HG02943 (cell line): ENCODE measurements at regions not wholly inside any gene's neighbourhood (a gene's known extent, or its start where the extent isn't known, plus 50 kb on each side); places are given as distances from the start of the nearest gene placed in this dataset.
"Not testable (repeated sequence)": the region's sequence is repeated elsewhere in the genome, so short reads cannot be mapped to it uniquely, and the experiment has no call there.

Experiments used
- ATAC-seq: cut with Tn5 transposase; IDR thresholded peaks from one replicate; pipeline ENCODE4 v1.9.1; 2021; ENCODE audit warnings: mild to moderate bottlenecking, low read depth, moderate library complexity; ENCODE audit not compliant: unreplicated experiment

DNA sequence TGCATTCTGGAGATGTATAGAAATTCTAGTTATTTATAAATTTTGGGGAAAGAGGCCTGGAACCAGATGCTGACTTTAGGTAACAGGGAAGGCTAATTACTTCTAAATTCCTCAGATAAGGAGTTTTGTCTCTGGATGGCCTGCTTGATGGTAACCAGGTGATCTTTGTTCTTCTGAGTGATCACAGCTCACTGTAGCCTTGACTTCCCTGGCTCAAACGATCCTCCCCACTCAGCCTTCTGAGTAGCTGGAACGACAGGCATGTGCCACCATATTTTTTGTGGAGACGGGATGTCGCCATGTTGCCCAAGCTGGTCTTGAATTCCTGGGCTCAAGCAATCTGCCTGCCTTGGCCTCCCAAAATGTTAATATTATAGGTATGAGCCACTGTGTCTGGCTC is 54.4 kb upstream of the MSH6 start:
- no peak for ATAC-seq

DNA sequence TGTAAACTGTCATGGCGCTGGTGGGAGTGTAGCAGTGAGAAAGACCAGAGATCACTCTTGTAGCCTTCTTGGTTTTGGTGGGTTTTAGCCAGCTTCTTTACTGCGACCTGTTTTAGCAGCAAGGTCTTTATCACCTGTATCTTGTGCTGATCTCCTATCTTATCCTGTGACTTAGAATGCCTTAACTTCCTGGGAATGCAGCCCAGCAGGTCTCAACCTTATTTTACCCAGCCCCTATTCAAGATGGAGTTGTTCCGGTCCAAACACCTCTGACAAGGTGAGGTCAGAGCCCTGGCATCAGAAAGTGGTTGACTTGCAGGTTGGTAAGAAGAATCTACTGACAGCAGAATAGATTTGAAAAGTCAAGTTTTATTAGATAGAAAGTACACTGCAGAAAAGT is 55.0 kb upstream of the MSH6 start:
- ATAC-seq = no peak

DNA sequence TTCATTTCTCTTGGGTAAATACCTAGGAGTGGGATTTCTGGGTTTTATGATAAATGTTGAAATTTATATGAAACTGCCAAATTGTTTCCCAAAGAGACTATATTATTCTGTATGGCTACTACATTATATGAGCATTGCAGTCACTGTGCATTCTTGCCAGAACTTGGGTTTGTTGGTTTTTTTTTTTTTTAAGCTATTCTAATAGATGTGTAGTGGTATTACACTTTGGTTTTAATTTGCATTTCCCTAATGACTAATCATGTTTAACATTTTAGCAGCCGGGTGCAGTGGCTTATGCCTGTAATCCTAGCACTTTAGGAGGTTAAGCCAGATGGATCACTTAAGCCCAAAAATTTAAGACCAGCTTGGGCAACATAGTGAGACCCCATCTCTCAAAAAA is 56.0 kb upstream of the MSH6 start:
- not testable (repeated sequence) for ATAC-seq

DNA sequence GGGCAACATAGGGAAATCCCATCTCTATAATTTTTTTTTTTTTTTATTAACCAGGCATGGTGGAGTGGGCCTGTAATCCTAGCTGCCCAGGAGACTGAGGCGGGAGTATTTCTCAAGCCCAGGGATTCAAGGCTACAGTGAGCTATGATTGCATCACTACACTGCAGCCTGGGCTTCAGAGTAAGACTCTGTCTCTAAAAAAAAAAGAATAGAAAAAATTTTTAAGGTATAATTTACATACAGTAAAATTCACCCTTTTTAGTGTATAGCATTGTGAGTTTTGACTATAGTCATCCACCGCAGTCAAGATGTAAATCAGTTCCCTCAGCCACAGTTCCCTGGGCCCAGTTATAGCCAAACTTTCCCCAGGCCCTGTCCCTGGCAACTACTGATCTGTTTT is 57.1 kb upstream of the MSH6 start:
- ATAC-seq = no peak

DNA sequence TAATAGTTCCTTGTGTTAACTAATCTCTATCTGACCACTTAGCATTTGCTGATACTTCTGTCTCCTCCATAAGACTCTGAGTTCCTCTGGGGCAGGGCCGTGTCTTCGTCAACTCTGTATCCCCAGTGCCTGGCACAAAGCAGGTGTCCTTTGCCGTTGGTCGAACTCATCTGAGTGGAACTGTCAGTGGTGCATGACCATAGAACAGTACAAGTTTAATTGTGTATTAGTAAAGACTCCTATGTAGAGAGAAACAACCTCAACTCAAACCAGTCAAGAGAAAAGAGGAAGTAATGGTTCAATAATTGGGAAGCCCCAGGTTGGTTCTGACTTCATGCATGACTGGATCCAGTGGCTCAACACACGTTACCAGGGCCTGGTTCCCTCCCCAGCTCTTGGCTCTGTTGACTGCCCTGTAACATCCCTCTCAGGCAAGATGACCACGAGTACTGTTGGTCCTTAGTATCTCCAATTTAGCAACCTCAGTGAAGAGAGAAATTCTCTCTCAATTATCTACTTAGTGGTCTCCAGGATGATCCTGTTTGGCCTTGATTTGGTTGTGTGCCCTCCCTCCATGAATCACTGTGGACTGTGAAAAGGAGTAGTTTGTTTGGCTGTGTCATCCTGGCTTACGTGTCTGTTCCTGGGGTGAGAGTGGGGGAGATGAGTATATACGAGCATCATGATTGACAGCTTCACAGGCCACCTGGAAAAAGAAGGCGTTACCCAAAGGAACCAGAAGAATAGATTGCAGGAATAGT is 58.5 kb upstream of the MSH6 start:
- peak; percentile 87 for ATAC-seq

DNA sequence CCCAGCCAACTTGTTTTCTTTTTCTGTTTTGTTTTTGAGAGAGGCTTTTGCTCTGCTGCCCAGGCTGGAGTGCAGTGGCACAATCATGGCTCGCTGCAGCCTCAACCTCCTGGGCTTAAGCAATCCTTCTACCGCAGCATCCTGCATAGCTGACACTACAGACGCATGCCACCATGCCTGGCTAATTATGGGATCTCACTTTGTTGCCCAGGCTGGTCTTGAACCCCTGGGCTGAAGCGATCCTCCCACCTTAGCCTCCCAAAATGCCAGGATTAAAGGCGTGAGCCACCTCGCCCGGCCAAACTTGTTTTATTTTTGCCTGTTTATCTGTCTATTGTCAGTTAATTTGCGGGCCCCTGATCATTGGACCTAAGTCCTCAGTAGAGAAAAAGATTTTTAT is 61.6 kb upstream of the MSH6 start:
- ATAC-seq = no peak

DNA sequence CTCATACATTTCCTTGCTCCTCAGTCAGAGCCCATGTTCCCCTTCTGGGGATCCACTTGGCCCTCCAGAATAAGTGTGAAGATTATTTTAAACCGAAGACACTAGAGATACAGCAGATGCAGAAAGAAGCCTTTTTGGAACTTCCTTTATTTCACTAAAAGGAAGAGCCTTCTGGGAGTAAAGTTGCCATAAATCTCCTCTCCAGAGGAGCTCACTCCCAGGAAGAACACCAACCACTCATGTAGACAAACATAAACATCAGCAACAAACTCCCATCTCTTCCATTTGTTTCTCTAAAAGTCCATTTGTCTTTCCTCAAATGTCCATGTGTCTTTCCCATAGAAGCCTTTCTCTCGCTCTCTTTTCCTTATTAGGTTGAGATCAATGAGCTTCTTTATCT is 62.4 kb upstream of the MSH6 start:
- no peak for ATAC-seq

DNA sequence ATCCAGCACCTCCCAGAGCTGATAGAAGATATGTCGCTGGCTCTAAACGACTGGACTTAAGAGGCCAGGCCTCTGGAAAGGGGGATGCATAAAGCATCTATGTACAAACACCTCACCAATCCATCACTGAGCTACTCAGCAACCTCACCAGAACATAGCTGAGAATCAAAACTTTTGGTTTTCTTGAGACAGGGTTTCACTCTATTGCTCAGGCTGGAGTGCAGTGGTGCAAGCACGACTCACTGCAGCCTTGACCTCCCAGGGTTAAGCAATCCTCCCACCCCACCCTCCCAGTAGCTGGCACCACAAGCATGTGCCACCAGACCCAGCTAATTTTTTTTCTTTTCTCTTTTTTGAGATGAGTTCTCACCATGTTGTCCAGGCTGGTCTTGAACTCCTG is 62.9 kb upstream of the MSH6 start:
- ATAC-seq = no peak

DNA sequence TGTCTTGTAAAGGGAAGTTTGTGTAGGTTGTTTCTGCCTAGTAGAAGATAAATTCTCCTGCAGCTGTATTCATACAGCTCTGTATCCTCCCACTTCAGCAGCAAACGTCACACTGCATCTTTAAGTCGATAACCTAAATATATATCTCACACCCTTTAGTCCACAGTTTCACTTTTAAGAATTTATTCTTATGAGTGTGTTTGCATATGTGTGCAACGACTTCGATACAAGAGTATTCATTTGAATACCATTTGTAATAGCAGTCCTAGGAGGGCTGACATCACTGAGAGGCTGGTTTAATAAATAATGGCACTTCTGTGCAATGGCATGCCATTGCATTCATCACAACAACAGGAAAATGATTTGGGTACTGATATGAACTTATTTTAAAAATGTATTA is 63.8 kb upstream of the MSH6 start:
- peak; percentile 47 for ATAC-seq

DNA sequence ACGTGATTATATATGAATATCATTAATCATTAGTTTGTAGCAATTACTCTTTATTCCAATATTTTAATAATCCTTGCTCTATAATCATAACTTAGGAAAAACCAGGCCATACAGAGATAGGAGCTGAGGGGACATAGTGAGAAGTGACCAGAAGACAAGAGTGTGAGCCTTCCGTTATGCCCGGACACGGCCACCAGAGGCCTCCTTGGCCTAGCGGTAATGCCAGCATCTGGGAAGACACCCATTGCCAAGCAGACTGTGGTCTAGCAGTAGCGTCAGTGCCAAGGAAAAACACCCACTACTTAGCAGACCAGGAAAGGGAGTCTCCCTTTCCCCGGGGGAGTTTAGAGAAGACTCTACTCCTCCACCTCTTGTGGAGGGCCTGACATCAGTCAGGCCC is 66.6 kb upstream of the MSH6 start:
- not testable (repeated sequence) for ATAC-seq

DNA sequence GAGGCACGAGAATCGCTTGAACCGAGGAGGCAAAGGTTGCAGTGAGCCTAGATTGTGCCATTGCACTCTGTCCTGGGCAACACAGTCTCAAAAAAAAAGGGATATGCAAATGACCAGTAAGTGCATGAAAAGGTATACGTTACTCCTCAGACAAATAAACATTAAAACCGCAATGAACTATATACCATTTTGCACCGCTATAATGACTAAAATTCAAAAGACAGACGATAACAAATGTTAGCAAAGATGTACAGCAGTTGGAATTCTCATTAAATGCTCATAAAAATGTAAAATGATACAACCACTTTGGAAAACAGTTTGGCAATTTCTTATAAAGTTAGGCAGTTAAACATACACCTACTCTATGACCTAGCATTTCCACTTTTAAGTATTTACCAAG is 67.4 kb upstream of the MSH6 start:
- ATAC-seq = no peak

DNA sequence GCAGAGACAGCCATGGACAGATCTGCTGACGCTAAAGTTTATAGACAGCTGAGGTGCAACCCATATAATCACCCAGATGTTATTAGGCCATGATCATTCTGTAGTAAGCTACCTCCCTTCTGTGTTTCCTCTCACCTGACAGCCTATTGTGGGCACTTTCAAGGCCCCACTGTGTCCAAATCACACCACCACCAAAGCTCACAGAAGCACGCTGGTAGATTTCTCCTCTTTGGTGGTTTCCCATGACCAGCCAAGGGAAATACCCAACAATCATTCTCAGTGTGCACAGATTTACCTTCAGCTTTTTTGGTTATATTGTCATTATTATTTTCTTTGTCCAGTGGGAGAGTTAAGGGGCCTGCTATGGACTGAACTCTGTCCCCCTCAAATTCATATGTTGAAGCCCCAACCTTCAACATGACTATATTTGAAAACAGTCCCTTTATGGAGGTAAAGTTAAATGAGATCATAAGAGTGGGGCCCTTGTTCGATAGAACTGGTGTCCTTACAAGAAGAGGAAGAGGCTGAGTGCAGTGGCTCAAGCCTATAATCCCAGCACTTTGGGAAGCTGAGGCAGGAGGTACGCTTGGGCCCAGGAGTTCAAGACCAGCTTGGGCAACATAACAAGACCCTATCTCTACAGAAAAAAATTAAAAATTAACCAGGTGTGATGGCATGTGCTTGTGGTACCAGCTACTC is 74.0 kb upstream of the MSH6 start:
- no peak for ATAC-seq

DNA sequence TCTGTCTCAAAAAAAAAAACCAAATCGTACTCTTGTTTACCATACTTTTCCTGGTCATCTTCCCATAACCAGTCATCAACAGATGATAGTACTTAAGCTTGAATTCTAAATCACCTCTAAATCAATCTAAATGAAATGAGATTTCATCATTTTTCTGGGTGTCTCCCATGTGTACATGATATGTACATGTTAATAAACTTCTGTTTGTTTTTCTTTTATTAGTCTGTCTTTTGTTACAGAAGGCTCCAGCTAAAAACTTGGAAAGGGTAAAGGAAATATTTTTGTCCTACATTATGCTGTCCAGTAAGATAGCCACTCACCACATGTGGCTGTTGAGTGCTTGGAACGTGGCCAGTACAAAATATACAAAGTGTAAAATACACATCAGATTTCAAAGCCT is 78.7 kb upstream of the MSH6 start:
- ATAC-seq = no peak

DNA sequence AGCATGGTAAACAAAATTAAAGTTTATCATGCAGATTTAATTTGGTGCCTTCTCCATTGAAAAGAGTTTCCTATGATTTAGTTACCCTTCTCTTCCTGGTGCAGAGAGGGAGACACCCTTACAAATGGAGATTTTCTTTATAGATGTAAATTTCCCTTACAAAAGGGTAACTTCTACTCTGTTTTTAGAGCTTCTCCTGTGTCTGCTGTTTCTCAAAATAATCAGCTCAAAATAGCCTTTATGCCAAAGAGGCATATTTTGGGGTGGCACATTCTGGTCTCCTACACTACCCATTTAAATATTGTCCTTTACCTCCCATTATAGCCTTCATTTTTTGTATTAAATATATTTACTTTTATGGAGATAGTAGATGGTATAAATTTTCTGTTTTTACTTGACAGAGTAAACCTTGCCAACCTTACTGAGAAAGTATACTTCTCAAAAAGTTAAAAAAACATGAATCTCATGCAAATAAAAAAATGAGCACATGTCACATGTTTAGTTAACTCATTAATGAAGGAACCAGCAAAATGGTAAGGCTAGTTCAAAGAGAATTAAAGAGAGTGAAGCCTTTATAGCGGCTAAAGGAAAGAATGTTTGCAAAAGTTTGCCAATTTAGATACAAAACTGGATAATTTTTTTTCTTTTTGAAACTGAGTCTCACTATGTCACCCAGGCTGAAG is 83.3 kb upstream of the MSH6 start:
- ATAC-seq = no peak

DNA sequence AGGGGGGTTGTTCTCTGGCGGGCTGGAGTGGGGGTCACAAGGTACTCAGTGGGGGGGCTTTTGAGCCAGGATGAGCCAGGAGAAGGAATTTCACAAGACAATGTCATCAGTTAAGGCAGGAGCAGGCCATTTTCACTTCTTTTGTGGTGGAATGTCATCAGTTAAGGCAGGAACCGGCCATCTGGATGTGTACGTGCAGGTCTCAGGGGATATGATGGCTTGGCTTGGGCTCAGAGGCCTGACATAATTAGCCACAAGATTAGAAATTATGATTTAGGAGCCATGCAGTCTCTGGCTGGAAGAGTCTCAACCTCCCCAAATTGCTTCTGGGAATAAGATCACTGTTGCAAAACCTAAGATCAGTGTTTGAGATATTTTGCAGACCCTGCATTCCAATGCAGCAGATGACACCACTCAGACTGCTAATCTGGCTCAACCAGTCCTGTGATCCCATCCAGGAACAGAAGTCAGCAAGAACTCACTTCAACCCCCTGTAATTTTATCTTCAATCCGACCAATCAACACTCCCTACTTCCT is 84.4 kb upstream of the MSH6 start:
- ATAC-seq = not testable (repeated sequence)

DNA sequence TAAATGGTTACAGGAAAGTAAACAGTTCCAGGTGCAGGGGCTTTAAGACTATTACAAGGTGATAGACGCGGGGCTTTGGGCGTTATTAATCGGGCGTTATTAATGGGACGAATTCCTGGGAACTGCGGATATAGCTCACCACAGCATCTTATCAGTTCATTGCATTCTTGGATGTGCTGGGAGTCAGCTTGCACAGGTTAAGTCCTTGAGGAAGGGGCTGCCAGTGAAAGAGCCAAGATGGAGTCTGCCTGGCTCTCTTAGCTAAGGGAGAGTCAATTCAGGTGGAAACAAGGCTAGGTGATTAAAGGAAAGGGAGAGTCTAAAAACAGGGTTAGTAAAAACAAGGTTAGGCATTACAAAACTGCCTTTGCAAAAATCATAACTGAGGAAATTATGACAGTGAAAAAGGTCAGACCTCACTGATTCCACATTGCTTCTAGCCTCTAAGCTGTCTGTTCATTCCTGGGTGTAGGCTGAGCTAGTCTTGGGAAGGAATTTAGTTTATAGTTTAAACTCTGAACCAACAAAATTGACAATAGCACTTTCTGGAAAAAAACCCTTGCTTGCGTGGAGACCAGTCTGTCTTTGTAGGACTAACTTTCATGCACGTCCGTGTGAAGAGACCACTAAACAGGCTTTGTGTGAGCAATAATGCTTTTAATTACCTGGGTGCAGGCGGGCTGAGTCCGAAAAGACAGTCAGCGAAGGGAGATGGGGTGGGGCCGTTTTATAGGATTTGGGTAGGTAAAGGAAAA is 85.1 kb upstream of the MSH6 start:
- ATAC-seq = not testable (repeated sequence)

DNA sequence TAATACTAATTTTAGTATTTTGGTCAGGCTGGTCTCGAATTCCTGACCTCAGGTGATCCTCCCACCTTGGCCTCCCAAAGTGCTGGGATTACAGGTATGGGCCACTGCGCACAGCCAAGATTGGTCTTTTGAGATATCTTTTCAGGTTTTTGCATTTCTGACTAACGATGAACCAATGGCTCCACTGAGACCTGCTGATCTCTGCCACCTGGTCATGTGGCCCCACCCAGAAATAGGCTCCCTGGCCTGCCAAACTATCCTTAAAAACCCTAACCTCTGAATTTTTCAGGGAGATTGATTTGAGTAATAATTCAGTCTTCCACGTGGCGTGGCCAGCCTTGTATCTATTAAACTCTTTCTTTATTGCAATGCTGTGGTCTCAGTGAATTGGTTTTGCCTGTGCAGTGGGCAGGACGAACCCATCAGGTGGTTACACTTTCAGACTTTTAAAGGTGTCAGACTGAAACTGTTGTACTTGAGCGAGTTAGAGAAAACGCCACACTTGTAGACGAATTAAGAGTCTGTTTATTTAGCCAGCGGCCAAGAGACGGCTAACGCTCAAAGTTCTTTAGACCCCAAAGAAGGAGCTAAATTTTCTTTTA is 85.8 kb upstream of the MSH6 start:
- ATAC-seq = no peak

DNA sequence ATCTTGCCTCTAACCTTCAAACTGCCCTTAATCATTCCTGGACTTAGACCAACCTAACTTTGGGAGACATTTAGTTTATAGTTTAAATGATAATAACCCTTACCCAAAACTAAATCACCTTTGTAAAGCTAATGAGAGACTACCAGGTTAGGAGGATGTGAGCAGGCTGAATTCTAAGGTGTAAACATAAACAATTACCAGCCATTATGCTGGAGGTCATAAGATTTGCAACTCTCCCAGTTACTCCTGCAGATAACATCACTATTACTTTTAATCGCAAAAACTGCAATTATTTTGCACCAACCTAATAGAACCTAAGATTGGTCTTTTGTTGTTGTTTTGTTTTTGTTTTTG is 86.5 kb upstream of the MSH6 start:
- no peak for ATAC-seq

DNA sequence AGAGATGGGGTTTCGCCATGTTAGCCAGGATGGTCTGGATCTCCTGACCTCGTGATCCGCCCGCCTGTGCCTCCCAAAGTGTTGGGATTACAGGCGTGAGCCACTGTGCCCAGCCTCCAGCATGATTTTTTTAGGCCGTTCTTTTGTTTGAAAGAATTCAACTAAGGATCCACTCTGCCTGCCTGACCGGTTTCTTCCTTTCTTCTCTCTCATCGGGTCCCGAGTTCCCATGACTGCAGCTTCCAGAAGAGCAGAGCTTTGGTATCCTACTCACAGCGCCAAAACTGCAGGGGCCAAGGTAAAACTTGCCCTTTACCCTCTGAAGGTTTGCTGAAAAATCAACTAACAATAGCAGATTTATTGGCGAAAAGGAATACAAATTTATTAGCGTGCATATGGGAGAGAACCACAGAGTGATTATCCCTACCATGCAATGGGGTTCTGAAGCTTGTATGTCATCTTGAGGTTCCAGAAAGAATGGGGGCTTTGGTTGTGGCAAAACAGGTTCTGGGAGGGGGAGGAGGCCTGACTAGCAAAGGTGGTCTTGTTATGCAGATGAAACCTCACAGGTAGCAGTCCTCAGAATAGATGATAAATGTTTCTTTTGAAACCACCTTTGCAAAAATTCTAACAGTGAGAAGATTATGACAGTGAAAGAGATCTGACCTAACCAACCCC is 87.0 kb upstream of the MSH6 start:
- no peak for ATAC-seq

DNA sequence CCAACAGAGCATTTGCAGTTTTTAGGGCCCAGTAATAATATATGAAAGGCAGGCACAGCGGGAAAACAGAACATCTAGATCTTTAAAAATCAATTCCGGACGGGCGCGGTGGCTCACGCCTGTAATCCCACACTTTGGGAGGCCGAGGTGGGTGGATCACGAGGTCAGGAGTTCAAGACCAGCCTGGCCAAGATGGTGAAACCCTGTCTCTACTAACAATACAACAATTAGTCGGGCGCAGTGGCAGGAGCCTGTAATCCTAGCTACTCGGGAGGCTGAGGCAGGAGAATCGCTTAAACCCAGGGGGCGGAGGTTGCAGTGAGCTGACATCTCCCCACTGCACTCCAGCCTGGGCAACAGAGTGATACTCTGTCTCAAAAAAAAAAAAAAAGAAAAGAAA is 88.5 kb upstream of the MSH6 start:
- not testable (repeated sequence) for ATAC-seq
